IMR-90 (cell line): ENCODE measurements at regions not wholly inside any gene's neighbourhood (a gene's known extent, or its start where the extent isn't known, plus 50 kb on each side); places are given as distances from the start of the nearest gene placed in this dataset.

Experiments
- ATAC-seq: fragments of 200-7000 bp; cut with Tn5 transposase; 2 replicates; pipeline ENCODE4 v1.9.1; 2020; ENCODE audit warnings: low read depth, mild to moderate bottlenecking, moderate library complexity
- BruUV-seq: library from RNA; stranded (reverse); fragments of 400-500 nt; replicated peaks from 2 replicates; lab custom pipeline; 2021; lab: Mats Ljungman, UMichigan
- CTCF ChIA-PET: fragments of 300-600 bp; formaldehyde crosslinking; extraction: SDS; loops from one replicate; lab custom pipeline; 2021; ENCODE audit warnings: antibody characterized with exemption; lab: Yijun Ruan, JAX
- POLR2A ChIA-PET: fragments of 300-600 bp; sonication (Branson Sonifier 250); formaldehyde crosslinking; loops from one replicate; lab custom pipeline; 2022; ENCODE audit warnings: antibody characterized with exemption; ENCODE audit not compliant: unreplicated experiment; lab: Charles Lee
- DNase-seq: peaks from one replicate; pipeline ENCODE4 v3.0.0; 2013
- H2AFZ ChIP-seq: replicated peaks from 2 replicates; pipeline ENCODE3; 2013; ENCODE audit warnings: low read length, mild to moderate bottlenecking; ENCODE audit not compliant: poor library complexity
- H2AK5ac ChIP-seq: 2 replicates; pipeline ENCODE4 v1.6.1; 2013; ENCODE audit warnings: low read depth, low read length, inconsistent platforms
- H2AK9ac ChIP-seq: replicated peaks from 2 replicates; pipeline ENCODE3; 2013; ENCODE audit warnings: mild to moderate bottlenecking, low read depth, low read length, moderate library complexity; ENCODE audit not compliant: poor library complexity
- H2BK120ac ChIP-seq: 2 replicates; pipeline ENCODE4 v1.6.1; 2013; ENCODE audit warnings: low read depth, low read length, inconsistent platforms
- H2BK15ac ChIP-seq: 3 replicates; pipeline ENCODE4 v1.6.1; 2013; ENCODE audit warnings: low read depth, low read length, inconsistent platforms
- H2BK20ac ChIP-seq: 2 replicates; pipeline ENCODE4 v1.6.1; 2013; ENCODE audit warnings: low read depth, mild to moderate bottlenecking, inconsistent platforms, low read length, moderate library complexity
- H2BK5ac ChIP-seq: 2 replicates; pipeline ENCODE4 v1.6.1; 2013; ENCODE audit warnings: mild to moderate bottlenecking, low read depth, low read length, inconsistent platforms; ENCODE audit not compliant: poor library complexity, severe bottlenecking
- H3K14ac ChIP-seq: replicated peaks from 2 replicates; pipeline ENCODE4 v1.6.1; 2013; ENCODE audit warnings: low read depth, low read length, inconsistent platforms
- H3K18ac ChIP-seq: 2 replicates; pipeline ENCODE4 v1.6.1; 2013; ENCODE audit warnings: low read depth, low read length, control low read depth
- H3K23ac ChIP-seq: 2 replicates; pipeline ENCODE4 v1.6.1; 2013; ENCODE audit warnings: low read depth, low read length, inconsistent platforms
- H3K27ac ChIP-seq: 2 replicates; pipeline ENCODE4 v1.5.1; 2013; ENCODE audit warnings: mild to moderate bottlenecking, control low read depth, low read length; ENCODE audit not compliant: insufficient read depth
- H3K27me3 ChIP-seq: 2 replicates; pipeline ENCODE4 v1.6.1; 2013; ENCODE audit warnings: low read length; ENCODE audit not compliant: control insufficient read depth, insufficient read depth
- H3K36me3 ChIP-seq: 2 replicates; pipeline ENCODE4 v1.6.1; 2013; ENCODE audit warnings: low read length, mixed read lengths; ENCODE audit not compliant: control insufficient read depth, insufficient read depth
- H3K4ac ChIP-seq: 2 replicates; pipeline ENCODE4 v1.6.1; 2013; ENCODE audit warnings: low read depth, low read length, inconsistent platforms
- H3K4me1 ChIP-seq: 2 replicates; pipeline ENCODE4 v1.6.1; 2013; ENCODE audit warnings: low read length, mixed read lengths; ENCODE audit not compliant: control insufficient read depth, insufficient read depth
- H3K4me2 ChIP-seq: 2 replicates; pipeline ENCODE4 v1.6.1; 2013; ENCODE audit warnings: low read depth, mild to moderate bottlenecking, control low read depth, low read length, moderate library complexity
- H3K4me3 ChIP-seq: 2 replicates; pipeline ENCODE4 v1.5.1; 2013; ENCODE audit warnings: low read depth, mild to moderate bottlenecking, control low read depth, low read length, moderate library complexity; ENCODE audit not compliant: insufficient read depth
- H3K56ac ChIP-seq: 2 replicates; pipeline ENCODE4 v1.6.1; 2013; ENCODE audit warnings: low read length, inconsistent platforms; ENCODE audit not compliant: insufficient read depth; ENCODE audit errors: extremely low read depth
- H3K79me1 ChIP-seq, 2 experiments: 2 replicates each; pipeline ENCODE4 v1.6.1; 2013; ENCODE audit warnings: low read length in 2 of 2, inconsistent platforms in 1 of 2, low read depth in 1 of 2
- H3K9ac ChIP-seq: 2 replicates; pipeline ENCODE4 v1.6.1; 2013; ENCODE audit warnings: low read depth, low read length, control low read depth
- H3K9me1 ChIP-seq: 2 replicates; pipeline ENCODE4 v1.6.1; 2013; ENCODE audit warnings: low read length, inconsistent platforms; ENCODE audit not compliant: insufficient read depth
- H3K9me3 ChIP-seq: 2 replicates; pipeline ENCODE4 v1.6.1; 2013; ENCODE audit warnings: low read length; ENCODE audit not compliant: control insufficient read depth, insufficient read depth
- H4K20me1 ChIP-seq: 2 replicates; pipeline ENCODE4 v1.6.1; 2013; ENCODE audit warnings: low read length, inconsistent platforms; ENCODE audit not compliant: insufficient read depth
- H4K5ac ChIP-seq: 2 replicates; pipeline ENCODE4 v1.6.1; 2013; ENCODE audit warnings: mild to moderate bottlenecking, low read depth, low read length, control low read depth
- H4K8ac ChIP-seq, 2 experiments: 2 replicates each; pipeline ENCODE4 v1.6.1; 2013; ENCODE audit warnings: low read depth in 2 of 2, low read length in 2 of 2, control low read depth in 1 of 2, inconsistent platforms in 1 of 2
- H4K91ac ChIP-seq: 2 replicates; pipeline ENCODE4 v1.6.1; 2013; ENCODE audit warnings: low read depth, low read length, inconsistent platforms; ENCODE audit not compliant: insufficient read depth
- FOS ChIP-seq: fragments of 150-350 bp; IDR thresholded peaks from 2 replicates; pipeline ENCODE4 v1.6.1; 2016; ENCODE audit warnings: low read depth, low read length
- POLR2A ChIP-seq: IDR thresholded peaks from 2 replicates; pipeline ENCODE4 v1.6.1; 2012; ENCODE audit warnings: mild to moderate bottlenecking, low read depth, low read length
- RFX5 ChIP-seq: IDR thresholded peaks from 2 replicates; pipeline ENCODE4 v1.8.0; 2012; ENCODE audit warnings: low read depth, mild to moderate bottlenecking, low read length, moderate library complexity
- WGBS, 2 experiments: methylation state at CpG; one replicate each; pipeline versions ENCODE4 v1.1.5 to v1.1.7; 2013; ENCODE audit warnings: missing lambda C conversion rate in 2 of 2; ENCODE audit not compliant: insufficient read length in 1 of 2; ENCODE audit errors: extremely low coverage in 2 of 2; 5-methylcytosine and 5-hydroxymethylcytosine counted together
- dilution Hi-C: fragments of 300-500 bp; cut with HindIII; formaldehyde crosslinking; loops from one replicate; pipeline ENCODE4 v1.14.3; 2018; ENCODE audit warnings: low sequenced_read_pairs; ENCODE audit not compliant: unreplicated experiment
- in situ Hi-C: fragments of 300-500 bp; cut with MboI; formaldehyde crosslinking; loops from 3 replicates; pipeline ENCODE4 v1.14.3; 2019; ENCODE audit warnings: low sequenced_read_pairs, inconsistent platforms, mixed read lengths
- intact Hi-C: fragments of 100-400 bp; cut with micrococcal nuclease; formaldehyde crosslinking; loops from 2 replicates; pipeline ENCODE4 v1.10.0; 2022

- H3K4ac ChIP-seq = no peak overlapping the region
- dilution Hi-C loops (no loop called here), in situ Hi-C loops (no loop called here), intact Hi-C loops (no loop called here)
- H3K9me3 ChIP-seq = peaks cover 12% of the 10 kb centered on the region
- H3K18ac ChIP-seq = no peak overlapping the region
- H2BK5ac ChIP-seq = no peak overlapping the region
- H3K14ac ChIP-seq = no peak overlapping the region
- H2AFZ ChIP-seq = no peak overlapping the region
- H4K8ac ChIP-seq = no peak overlapping the region
- CTCF ChIA-PET = no interaction called here
- H3K27ac ChIP-seq = no peak overlapping the region
- no TSS peak for BruUV-seq
- H4K5ac ChIP-seq = no peak overlapping the region
- POLR2A ChIA-PET = no interaction called here
- H3K9ac ChIP-seq = no peak overlapping the region
- no peak overlapping the region for H2AK9ac ChIP-seq
- H4K20me1 ChIP-seq = no peaks in the 10 kb centered on the region
- no peak overlapping the region for H3K4me3 ChIP-seq
- H3K79me1 ChIP-seq = no peaks in the 10 kb centered on the region
- H3K23ac ChIP-seq = no peak overlapping the region
- TF ChIP-seq FOS = no peak
- no peak for TF ChIP-seq RFX5
- TF ChIP-seq POLR2A = no peak
- H3K9me1 ChIP-seq = no peaks in the 10 kb centered on the region
- H3K56ac ChIP-seq = no peak overlapping the region
- DNase-seq (no peak), ATAC-seq (no peak)
- H2AK5ac ChIP-seq = no peak overlapping the region
- no peaks in the 10 kb centered on the region for H3K36me3 ChIP-seq
- H2BK120ac ChIP-seq = no peak overlapping the region
- 40% methylated on average over 1 of the region's 2 CpGs; no CpG with 5 or more reads in 1 of the 2 experiments for WGBS, 2 experiments
- H3K4me1 ChIP-seq = no peaks in the 10 kb centered on the region
- no peak overlapping the region for H3K4me2 ChIP-seq
- H4K91ac ChIP-seq = no peak overlapping the region
- no peak overlapping the region for H2BK15ac ChIP-seq
- no peaks in the 10 kb centered on the region for H3K27me3 ChIP-seq
- no peak overlapping the region for H2BK20ac ChIP-seq
Observed at GRCh38 chr20:12715371-12715770, 293.4 kb upstream of the SPTLC3 start.
